ENCODE measurements at regions not wholly inside any gene's neighbourhood (a gene's known extent, or its start where the extent isn't known, plus 50 kb on each side); places are given as distances from the start of the nearest gene placed in this dataset.

- CTCF ChIA-PET: no interaction called here
- H3K9me3 ChIP-seq: no peaks in the 10 kb centered on the region
- 87% methylated on average over 3 of the region's 4 CpGs for WGBS (ENCODE audit: insufficient coverage)
- Mint-ChIP-seq H3K4me1 (no peaks in the 10 kb centered on the region), H3K27ac (no peak overlapping the region), H3K9me3 (no peaks in the 10 kb centered on the region), H3K36me3 (no peaks in the 10 kb centered on the region), H3K4me3 (no peak overlapping the region), H3K27me3 (peaks cover 4 to 20% of the 10 kb centered on the region in 2 donors)
- H3K4me3 ChIP-seq (ENCODE audit: control insufficient read depth in 1 of 2, extremely low read depth in 1 of 2, low read length in 1 of 2): no peak overlapping the region
- DNase-seq (no peak), ATAC-seq (replicated peaks in 1 of 4) (no peak)
- H3K27ac ChIP-seq (ENCODE audit: low read length): no peak overlapping the region
- POLR2A ChIA-PET: no interaction called here
- peaks cover 0 to 14% of the 10 kb centered on the region in 2 experiments for H3K27me3 ChIP-seq (replicated peaks in 1 of 2; ENCODE audit: control insufficient read depth in 2 of 2, extremely low read depth in 1 of 2, insufficient read depth in 2 of 2, low read length in 1 of 2)
- no peaks in the 10 kb centered on the region for H3K4me1 ChIP-seq (ENCODE audit: control insufficient read depth in 1 of 2, extremely low read depth in 1 of 2, insufficient read depth in 2 of 2, low read length in 2 of 2)
- no peaks in the 10 kb centered on the region for H3K36me3 ChIP-seq (ENCODE audit: control insufficient read depth in 2 of 2, extremely low read depth in 1 of 2, insufficient read depth in 1 of 2, low read length in 1 of 2)
Observed at GRCh38 chr5:133662578-133662977, 50.2 kb upstream of the FSTL4 start.

All from T-cell (primary cell).